KMS-11 (cell line): ENCODE measurements at regions not wholly inside any gene's neighbourhood (a gene's known extent, or its start where the extent isn't known, plus 50 kb on each side); places are given as distances from the start of the nearest gene placed in this dataset.

ENCODE experiments used
- H2AFZ ChIP-seq: fragments of 200-600 bp; sonication (generic); 2 replicates; pipeline ENCODE4 v1.6.1; 2016; ENCODE audit warnings: antibody characterized with exemption, mixed run types, low read depth
- H3K27ac ChIP-seq: fragments of 200-600 bp; sonication (generic); 2 replicates; pipeline ENCODE4 v1.6.1; 2016; ENCODE audit warnings: mild to moderate bottlenecking, mixed run types
- H3K27me3 ChIP-seq: fragments of 200-600 bp; sonication (generic); 2 replicates; pipeline ENCODE4 v1.6.1; 2017; ENCODE audit warnings: mild to moderate bottlenecking, low read depth, mixed run types, moderate library complexity; ENCODE audit not compliant: insufficient read depth
- H3K36me3 ChIP-seq: fragments of 200-600 bp; sonication (generic); 2 replicates; pipeline ENCODE4 v1.6.1; 2017; ENCODE audit warnings: mild to moderate bottlenecking, mixed run types; ENCODE audit not compliant: insufficient read depth
- H3K4me1 ChIP-seq: fragments of 200-600 bp; sonication (generic); 2 replicates; pipeline ENCODE4 v1.6.1; 2016; ENCODE audit warnings: mild to moderate bottlenecking, low read depth, mixed run types; ENCODE audit not compliant: poor library complexity, severe bottlenecking
- H3K4me2 ChIP-seq: fragments of 200-600 bp; sonication (generic); 2 replicates; pipeline ENCODE4 v1.7.0; 2016; ENCODE audit warnings: mild to moderate bottlenecking, mixed run types
- H3K4me3 ChIP-seq: fragments of 200-600 bp; sonication (generic); IDR thresholded peaks from 2 replicates; pipeline ENCODE4 v1.6.1; 2017; ENCODE audit warnings: low read depth, low read length, mixed read lengths; ENCODE audit not compliant: insufficient read depth
- H3K79me2 ChIP-seq: fragments of 200-600 bp; sonication (generic); 2 replicates; pipeline ENCODE4 v1.6.1; 2016; ENCODE audit warnings: low read depth, mixed run types; ENCODE audit not compliant: insufficient read depth
- H3K9ac ChIP-seq: fragments of 200-600 bp; sonication (generic); 2 replicates; pipeline ENCODE4 v1.6.1; 2016; ENCODE audit warnings: mild to moderate bottlenecking, mixed run types
- H4K20me1 ChIP-seq: fragments of 200-600 bp; sonication (generic); 2 replicates; pipeline ENCODE4 v1.6.1; 2016; ENCODE audit warnings: mild to moderate bottlenecking, mixed run types; ENCODE audit not compliant: insufficient read depth
- CTCF ChIP-seq: fragments of 200-600 bp; sonication (generic); conservative IDR thresholded peaks from 2 replicates; pipeline ENCODE4 v1.6.1; 2017; ENCODE audit warnings: low read depth, mild to moderate bottlenecking, antibody characterized with exemption, low read length, moderate library complexity, mixed read lengths

GRCh38 chr20:7155282-7155681 is 387.8 kb downstream of the BMP2 start:
- TF ChIP-seq CTCF: no peak
- Histone ChIP-seq H3K4me3 (no peak overlapping the region), H3K4me2 (no peak overlapping the region)

GRCh38 chr20:7155794-7156193 is 388.3 kb downstream of the BMP2 start:
- Histone ChIP-seq H4K20me1 (no peaks in the 10 kb centered on the region), H3K36me3 (no peaks in the 10 kb centered on the region), H2AFZ (no peak overlapping the region), H3K27ac (no peak overlapping the region), H3K79me2 (no peaks in the 10 kb centered on the region), H3K4me1 (no peaks in the 10 kb centered on the region), H3K4me2 (no peak overlapping the region), H3K9ac (no peak overlapping the region), H3K4me3 (no peak overlapping the region), H3K27me3 (no peaks in the 10 kb centered on the region)
- TF ChIP-seq CTCF: no peak

More at GRCh38 chr20:7155282-7155681, 387.8 kb downstream of the BMP2 start:
- Histone ChIP-seq H3K79me2 (no peaks in the 10 kb centered on the region), H4K20me1 (no peaks in the 10 kb centered on the region), H2AFZ (no peak overlapping the region), H3K36me3 (no peaks in the 10 kb centered on the region), H3K27me3 (no peaks in the 10 kb centered on the region), H3K4me1 (no peaks in the 10 kb centered on the region), H3K27ac (no peak overlapping the region), H3K9ac (no peak overlapping the region)

- Histone ChIP-seq H3K4me1 (no peaks in the 10 kb centered on the region), H3K4me3 (no peak overlapping the region), H2AFZ (no peak overlapping the region), H3K4me2 (no peak overlapping the region), H4K20me1 (no peaks in the 10 kb centered on the region), H3K79me2 (no peaks in the 10 kb centered on the region), H3K27me3 (no peaks in the 10 kb centered on the region), H3K36me3 (no peaks in the 10 kb centered on the region), H3K27ac (no peak overlapping the region), H3K9ac (no peak overlapping the region)
- TF ChIP-seq CTCF: no peak
Measured at GRCh38 chr20:7159903-7160302, 392.4 kb downstream of the BMP2 start.

GRCh38 chr20:7161690-7162089 is 394.2 kb downstream of the BMP2 start:
- Histone ChIP-seq H3K27ac (no peak overlapping the region), H3K27me3 (no peaks in the 10 kb centered on the region), H3K9ac (no peak overlapping the region), H3K4me3 (no peak overlapping the region), H3K36me3 (no peaks in the 10 kb centered on the region), H3K4me1 (no peaks in the 10 kb centered on the region), H2AFZ (no peak overlapping the region), H3K4me2 (no peak overlapping the region), H3K79me2 (no peaks in the 10 kb centered on the region), H4K20me1 (no peaks in the 10 kb centered on the region)
- no peak; the same call in 1 of the 2 replicates for TF ChIP-seq CTCF
